AG08395 (cell line): ENCODE measurements at regions not wholly inside any gene's neighbourhood (a gene's known extent, or its start where the extent isn't known, plus 50 kb on each side); places are given as distances from the start of the nearest gene placed in this dataset.

Source experiments
- DNase-seq: peaks from one replicate; pipeline ENCODE4 v3.0.0; 2012; ENCODE audit warnings: mixed read lengths, low spot score

DNA sequence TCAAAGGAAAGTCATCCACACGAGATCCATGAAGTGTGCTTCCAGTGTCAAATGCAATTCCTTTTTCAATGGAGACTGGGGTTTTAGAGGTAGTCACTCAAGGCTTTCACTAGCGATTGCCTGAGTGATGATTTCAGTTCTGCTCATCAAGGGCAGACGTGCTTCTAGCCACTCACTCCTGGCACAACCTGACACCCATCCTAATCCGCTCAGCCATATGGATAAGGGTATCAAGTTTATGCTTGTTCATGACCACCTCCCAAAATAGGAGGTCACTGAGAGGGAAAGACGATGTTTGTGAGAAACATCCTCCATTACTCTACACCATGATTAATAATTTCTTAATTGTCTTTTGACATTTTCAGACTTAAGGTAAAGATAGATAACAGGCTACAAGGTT lies 91.3 kb upstream of the HEY2 start:
- no peak for DNase-seq

DNA sequence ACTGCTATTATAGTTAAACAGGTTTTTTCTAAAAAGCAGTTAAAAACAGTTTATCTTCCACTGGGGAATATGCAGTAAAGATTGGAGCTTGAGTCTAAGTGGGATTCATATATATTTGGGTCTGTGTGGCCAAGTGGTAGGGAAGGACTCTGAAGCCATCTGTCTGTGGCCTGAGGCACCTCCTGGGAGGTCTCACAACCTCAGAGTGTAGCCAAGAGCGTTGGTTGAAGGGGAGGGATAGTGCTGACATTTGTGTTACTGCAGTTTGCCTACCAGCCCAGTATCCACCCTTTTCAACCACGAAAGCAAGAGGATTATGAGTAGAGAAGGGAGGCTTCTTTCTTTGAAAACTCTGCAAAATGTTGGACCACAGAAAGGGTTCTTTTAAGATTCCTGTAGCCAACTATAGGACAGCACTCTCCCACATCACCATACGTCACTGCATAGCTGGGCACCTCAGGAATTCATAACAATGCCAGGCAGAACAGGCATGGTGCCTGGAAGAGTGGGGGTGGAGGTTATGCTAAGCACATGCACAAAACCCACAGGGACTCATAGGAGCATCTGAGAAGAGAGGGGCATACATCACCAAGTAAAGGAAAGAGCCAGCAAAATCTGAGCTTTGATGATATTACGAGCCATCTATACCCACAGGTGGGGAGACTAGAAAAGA lies 90.5 kb upstream of the HEY2 start:
- DNase-seq: peak; percentile 41

DNA sequence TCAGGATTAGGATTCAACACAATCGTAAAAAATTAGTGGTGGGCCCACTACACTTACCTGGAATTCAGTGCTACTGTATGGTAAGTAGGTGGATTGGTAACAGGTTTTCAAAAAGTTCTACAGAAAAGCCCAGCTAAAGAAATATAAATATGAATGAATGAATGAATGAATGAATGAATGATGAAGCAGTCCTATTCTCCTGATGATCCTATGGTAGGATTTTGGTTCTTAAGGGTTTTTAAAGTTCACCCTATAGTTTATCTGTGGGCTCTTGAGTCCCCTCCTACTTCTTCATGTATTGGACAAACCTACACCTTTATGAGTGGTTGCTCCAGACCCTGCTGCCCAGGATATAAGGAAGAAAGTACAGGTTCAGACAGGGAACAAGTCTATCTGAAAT lies 89.5 kb upstream of the HEY2 start:
- DNase-seq: no peak

DNA sequence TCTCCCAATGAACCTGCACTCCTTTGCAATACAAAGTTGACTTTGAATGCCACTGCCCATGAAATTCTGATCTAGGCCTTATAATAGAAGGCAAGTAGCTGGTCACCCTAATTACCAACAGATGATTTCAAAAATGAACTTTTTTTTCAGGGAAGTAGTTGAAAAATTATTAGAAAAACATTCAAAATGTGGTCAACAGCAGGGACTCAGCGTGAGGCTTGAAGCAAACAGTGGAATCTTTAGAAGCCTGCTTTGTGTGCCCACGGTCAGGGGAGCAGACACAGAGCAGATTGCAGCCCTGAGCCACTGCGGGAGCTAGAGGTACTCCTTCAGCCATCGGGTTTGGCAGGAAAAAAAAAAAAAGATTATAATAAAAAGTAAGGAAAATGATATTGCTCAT lies 87.1 kb upstream of the HEY2 start:
- DNase-seq: no peak

DNA sequence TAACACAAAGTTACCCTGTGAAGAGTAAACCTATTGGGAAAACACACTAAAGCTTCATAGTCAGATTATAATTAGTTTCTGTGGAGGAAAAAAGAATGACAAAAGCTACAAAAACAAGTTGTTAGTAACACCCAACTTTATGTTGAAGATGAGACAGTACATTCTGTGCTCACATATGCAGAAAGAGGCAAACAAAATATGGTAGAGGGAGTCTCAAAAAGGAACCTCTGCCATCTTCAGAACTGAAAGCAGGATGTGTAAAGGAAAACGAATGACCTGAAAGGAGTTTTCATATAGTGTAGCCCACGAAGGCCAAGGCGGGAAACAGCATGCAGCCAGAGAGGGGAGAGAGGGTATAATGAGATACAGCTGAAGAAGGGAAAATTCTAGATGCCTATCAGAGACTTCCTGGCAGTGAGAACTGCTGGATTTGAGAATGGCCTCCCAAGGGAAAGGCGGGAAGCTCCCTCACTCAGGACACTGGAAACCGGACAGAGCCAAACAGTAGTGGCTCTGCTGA lies 84.1 kb upstream of the HEY2 start:
- no peak for DNase-seq

DNA sequence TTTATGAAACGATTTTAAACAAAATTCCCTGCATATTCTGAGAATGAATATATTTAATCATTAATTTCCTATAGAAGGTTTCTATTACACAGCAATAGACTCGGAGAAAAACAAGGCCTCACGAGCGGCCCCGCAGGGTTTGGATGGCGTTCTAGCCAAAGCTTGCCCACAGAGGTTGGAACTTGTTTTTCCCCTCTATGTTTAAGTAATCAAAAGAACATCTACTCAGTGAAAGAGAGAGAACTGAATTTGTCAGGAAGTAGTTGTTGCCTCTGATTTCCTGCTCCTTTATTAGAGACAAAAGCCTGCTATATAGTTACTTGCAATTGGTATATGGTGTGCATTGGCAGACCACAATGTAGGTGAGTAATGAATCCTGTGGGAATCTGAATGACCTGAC lies 82.1 kb upstream of the HEY2 start:
- no peak for DNase-seq

DNA sequence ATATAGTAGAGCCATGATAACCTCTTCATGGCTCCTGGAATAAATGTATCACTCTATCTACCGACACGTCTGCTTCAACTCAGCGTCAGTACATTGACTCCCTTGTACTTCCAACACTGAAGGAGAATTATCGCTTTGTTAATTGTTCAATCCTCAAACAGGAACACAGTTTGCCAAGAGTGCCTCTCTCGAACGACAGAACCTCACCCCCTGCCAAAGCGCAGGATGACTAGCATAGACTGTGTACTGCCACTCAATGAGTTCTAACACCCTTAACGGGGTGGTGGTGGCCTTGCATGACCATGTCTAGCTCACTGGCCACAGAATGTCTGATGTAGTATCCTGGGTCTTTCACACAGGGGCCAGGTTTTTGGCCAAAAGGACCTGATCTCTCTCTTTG lies 81.4 kb upstream of the HEY2 start:
- no peak for DNase-seq

DNA sequence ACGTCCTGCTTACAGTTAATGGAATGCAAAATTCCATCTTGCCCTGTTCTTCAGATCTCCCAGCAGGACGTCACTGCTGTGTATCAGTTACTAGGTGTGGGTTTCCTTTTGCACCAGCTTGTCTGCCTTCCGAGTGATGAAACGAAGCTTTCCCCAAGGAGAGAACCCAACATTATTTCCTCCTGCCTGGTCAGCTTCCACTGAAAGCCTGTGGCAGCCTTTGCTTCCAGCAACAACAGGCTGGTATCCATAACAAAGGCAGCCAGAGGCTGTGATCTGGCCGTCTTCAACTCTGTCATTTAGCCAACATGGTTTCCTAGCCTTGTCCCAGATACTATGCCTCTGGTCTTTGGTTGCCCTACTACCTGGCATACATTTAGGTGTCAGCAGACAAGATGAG lies 78.9 kb upstream of the HEY2 start:
- no peak for DNase-seq

DNA sequence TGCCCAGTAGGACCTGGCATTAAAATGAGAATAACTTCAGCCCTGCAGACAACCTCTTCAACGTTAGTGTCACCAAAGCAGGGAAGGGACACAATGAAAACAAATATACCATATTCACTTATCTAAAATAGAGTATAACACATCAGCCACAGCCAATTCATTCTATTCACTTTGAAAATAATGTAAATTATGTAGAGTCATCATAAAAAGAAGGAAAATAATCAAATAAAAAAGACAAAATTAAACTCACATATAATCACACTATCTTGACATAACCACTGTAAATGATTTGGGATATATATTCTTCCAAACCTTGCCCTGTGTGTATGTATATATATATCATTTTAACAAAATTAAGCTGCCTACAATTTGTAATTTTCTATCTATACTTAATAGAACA lies 78.1 kb upstream of the HEY2 start:
- no peak for DNase-seq

DNA sequence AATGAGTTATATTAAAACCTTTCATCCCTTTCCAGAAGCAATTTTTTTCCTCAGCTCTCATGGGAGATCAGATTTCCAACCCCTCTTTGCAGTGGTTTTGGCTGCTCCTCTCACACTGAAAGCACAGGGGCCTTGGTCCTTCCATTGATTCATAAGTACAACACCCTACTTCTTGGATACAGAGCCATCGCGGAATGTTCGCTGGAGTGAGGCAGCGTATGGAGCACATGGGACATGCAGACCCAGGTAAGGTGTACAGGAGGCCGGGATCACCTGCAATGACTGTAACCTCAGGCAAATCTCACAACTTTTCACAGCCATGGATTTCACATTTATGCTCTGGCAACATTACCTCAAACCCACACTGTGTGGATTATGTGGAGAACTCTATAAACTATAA lies 75.2 kb upstream of the HEY2 start:
- DNase-seq: no peak

DNA sequence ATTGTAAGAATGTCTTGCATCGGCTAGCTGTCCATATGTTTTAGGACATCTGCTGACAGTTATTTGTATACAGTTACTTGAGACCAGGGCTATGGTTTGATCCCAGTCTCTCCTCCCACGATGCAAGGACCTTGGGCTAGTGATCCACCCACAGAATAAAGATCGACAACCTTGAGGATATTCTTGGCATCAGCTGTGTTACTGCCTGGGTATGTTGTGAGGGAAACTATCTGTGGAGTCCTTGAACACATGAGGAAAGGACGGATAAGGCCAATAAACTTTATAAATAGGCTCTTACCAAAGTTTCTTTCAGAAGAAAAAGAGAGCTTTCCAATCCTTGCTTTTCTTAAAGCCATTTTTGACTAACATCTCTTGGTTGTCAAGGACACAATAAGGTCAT lies 70.8 kb upstream of the HEY2 start:
- DNase-seq: no peak

DNA sequence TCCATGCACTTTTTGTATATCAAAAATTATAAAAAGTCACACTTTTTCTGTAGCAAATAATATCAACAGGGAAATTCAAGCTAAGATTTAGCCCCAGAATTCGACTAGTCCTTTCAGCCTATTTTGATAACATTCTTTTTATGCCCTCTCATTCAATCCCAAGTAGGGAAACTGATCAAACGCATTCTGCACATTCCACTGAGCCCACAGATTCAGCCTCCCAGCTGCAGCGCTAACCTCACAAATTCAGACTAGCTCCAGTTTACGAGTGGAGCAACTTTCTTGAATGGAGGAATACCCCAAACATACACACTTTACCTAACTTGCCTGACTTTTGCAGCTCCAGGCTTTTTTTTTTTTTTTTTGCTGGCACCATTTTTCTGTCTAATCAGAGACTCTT lies 70.3 kb upstream of the HEY2 start:
- DNase-seq: no peak

DNA sequence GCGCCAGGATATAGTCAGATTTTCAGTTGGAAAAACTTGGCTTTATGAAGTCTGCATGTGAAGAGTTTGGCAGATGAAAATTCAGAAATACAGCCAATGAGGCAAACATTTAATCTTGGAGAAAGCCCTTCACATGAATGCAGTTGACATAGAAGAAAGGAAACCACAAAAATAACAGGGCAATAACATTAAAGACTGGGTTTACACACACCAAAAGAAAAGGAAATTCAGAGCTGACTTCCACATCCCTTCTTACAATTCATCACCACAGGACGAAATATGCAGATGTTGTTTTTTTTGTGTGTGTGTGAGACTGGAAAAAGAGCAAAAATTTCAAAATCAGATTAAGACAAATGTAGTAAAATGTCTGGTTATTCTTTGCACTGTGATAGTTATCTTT lies 69.8 kb upstream of the HEY2 start:
- DNase-seq: no peak

DNA sequence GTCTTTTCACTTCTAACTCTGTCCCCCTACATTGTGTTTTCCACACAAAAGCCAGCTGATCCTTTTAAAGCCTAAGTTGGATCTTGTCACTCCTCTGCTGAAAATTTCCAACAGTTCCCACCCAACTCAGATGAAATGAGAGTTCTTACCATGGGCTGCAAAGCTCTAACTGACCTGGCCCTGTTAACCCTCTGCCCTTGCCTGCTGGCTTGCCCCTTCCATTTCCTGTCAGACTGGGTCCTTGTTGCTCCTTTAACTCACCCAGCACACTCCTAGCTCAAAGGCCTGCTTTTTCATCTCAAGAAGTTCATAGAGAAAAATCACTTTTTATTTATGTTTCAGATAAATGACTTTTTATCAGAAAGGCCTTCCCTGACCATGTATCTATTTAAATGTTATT lies 66.5 kb upstream of the HEY2 start:
- DNase-seq: no peak

DNA sequence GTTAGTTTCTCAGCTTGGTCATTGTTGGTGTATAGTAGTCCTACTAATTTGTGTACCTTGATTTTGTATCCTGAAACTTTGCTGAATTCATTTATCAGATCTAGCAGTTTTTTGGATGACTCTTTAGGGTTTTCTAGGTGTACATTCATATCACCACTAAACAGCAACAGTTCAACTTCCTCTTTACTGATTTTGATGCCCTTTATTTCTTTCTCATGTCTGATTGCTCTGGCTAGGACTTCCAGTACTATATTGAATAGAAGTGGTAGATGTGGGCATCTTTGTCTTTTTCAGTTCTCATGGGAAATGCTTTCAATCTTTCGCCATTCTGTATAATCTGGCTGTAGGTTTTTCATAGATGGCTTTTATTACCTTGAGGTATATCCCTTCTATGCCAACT lies 61.3 kb upstream of the HEY2 start:
- no peak for DNase-seq

DNA sequence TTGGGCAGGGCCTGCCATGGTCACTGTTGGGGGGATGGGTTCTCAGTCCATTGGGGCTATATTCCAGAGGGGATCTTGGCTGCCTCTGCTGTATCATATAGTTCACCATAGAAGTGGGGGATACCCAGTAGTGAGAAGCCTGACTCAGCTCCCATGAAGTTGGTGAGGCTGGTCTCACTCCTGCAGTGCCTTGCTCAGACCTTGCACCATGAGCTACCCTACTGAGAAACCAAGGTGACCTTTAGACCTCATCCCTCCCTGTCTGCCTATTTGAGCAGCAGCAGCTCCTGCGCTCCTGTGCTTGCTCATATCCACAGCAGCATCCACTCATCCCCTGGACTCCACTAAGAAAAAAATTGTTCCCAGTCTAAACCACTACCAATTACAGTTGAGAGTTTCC lies 56.0 kb upstream of the HEY2 start:
- no peak for DNase-seq

DNA sequence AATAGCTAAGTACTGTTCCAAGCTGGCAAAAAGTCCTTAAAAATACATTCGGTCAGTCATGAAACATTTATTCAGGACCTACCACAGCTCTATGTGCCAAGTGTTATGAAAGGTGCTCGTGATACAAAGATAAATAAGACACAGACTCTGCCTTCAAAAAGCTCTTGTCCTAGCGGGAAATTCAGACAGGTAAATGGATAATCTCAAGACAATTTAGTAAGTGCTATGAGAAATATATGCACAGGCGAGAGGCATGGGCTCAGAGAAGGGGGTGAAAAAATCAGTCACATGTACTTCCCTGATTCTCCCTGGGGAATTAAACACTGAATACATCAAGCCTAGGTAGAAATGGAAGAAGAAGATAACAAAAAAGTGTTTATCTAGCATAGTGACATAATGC lies 49.8 kb upstream of the HEY2 start:
- no peak for DNase-seq
